ENCODE measurements at regions not wholly inside any gene's neighbourhood (a gene's known extent, or its start where the extent isn't known, plus 50 kb on each side); places are given as distances from the start of the nearest gene placed in this dataset.

DNA sequence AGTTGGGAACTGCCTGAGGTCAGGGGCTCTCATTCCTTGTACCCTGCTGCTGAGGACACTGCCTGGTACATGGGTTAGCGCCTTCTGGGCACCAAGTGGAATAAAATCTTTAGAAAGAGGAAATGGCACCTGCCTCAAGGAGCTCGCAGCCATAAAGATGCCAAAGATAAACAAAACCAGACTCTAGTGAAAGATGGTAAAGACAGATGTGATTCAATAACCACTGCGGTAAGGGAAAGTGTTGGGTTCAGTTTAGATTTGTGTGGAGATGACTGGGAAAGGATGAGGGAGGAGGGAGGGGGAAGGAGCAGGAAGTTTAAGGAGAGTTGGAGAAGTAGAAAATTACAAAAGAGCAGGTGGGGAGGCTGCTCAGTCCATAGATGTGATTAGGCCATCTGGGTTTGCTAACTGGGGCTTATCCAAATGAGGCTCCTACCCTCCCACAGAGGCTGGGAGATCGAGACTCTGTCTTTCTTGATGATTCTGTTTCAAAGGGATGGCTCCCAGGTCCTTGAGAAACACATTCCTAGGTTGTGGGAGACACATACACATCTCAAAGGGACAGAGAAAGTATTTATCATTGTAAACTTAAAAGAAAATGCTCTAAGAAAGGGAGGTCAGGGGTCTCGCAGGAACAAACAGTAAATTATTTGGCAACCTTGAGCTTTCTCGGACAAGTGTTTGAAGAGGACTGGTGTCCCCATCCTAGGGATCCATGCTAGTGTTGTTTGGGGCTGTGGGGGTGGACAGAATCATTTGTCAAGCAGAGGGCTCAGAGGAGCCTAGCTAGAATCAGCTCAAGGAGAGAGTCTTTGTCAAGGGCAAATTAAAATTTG, 65.7 kb upstream of the MORC3 start:
- Histone ChIP-seq H3K9ac (ENCODE audit: insufficient read depth, low read length) (no peak overlapping the region), H2AFZ (ENCODE audit: low read length) (no peak overlapping the region), H3K27me3 (ENCODE audit: control insufficient read depth, insufficient read depth, low read length) (no peaks in the 10 kb centered on the region), H3K79me2 (ENCODE audit: control insufficient read depth, insufficient read depth, low read length) (no peaks in the 10 kb centered on the region), H3K27ac (ENCODE audit: insufficient read depth, low read length) (no peak overlapping the region), H3K36me3 (ENCODE audit: control insufficient read depth, insufficient read depth, low read length) (peaks cover 2% of the 10 kb centered on the region), H4K20me1 (ENCODE audit: control insufficient read depth, extremely low read depth, insufficient read depth, low read length) (no peaks in the 10 kb centered on the region), H3K4me1 (ENCODE audit: control insufficient read depth, extremely low read depth, insufficient read depth, low read length) (no peaks in the 10 kb centered on the region), H3K4me2 (ENCODE audit: extremely low read depth, insufficient read depth, low read length) (no peak overlapping the region), H3K4me3 (replicated peaks in 1 of 4; ENCODE audit: control extremely low read depth in 1 of 4, insufficient read depth in 1 of 4, low read depth in 3 of 4, low read length in 4 of 4) (no peak overlapping the region), H3K9me3 (ENCODE audit: control insufficient read depth, insufficient read depth, low read depth, low read length) (no peaks in the 10 kb centered on the region)
- no peak for DNase-seq (ENCODE audit: low read depth in 2 of 2)
- TF ChIP-seq EZH2 (IDR thresholded peaks at IDR 0.05; ENCODE audit: low read length, missing control alignments), result no peak
- TF ChIP-seq, protein P1, sequence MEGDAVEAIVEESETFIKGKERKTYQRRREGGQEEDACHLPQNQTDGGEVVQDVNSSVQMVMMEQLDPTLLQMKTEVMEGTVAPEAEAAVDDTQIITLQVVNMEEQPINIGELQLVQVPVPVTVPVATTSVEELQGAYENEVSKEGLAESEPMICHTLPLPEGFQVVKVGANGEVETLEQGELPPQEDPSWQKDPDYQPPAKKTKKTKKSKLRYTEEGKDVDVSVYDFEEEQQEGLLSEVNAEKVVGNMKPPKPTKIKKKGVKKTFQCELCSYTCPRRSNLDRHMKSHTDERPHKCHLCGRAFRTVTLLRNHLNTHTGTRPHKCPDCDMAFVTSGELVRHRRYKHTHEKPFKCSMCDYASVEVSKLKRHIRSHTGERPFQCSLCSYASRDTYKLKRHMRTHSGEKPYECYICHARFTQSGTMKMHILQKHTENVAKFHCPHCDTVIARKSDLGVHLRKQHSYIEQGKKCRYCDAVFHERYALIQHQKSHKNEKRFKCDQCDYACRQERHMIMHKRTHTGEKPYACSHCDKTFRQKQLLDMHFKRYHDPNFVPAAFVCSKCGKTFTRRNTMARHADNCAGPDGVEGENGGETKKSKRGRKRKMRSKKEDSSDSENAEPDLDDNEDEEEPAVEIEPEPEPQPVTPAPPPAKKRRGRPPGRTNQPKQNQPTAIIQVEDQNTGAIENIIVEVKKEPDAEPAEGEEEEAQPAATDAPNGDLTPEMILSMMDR (conservative IDR thresholded peaks at IDR 0.05 in 1 of 2, IDR thresholded peaks at IDR 0.05 in 1 of 2; ENCODE audit: low read depth in 1 of 2, low read length in 2 of 2), result no peak

DNA sequence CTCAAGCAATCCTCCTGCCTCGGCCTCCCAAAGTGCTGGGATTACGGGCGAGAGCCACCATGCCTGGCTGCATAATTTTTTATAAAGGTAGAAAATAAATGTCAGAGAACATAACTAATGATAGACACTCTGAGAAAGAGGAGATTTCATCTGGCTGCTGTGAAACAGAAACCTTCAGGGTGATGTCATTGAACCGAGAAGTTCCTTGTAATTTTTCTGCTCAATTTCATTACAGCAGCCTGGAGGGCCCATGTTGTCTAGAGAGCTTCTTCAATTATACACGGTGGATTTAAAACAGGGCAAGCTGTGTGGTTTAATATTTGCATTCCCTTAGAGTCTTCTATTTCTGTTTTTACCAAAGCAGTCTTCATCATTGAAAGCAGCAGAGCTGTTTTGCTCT, 64.3 kb upstream of the MORC3 start:
- Histone ChIP-seq H3K36me3 (ENCODE audit: control insufficient read depth, insufficient read depth, low read length) (peaks cover 2% of the 10 kb centered on the region), H3K27ac (ENCODE audit: insufficient read depth, low read length) (no peak overlapping the region), H2AFZ (ENCODE audit: low read length) (no peak overlapping the region), H4K20me1 (ENCODE audit: control insufficient read depth, extremely low read depth, insufficient read depth, low read length) (no peaks in the 10 kb centered on the region), H3K4me3 (replicated peaks in 1 of 4; ENCODE audit: control extremely low read depth in 1 of 4, insufficient read depth in 1 of 4, low read depth in 3 of 4, low read length in 4 of 4) (no peak overlapping the region), H3K9me3 (ENCODE audit: control insufficient read depth, insufficient read depth, low read depth, low read length) (no peaks in the 10 kb centered on the region), H3K27me3 (ENCODE audit: control insufficient read depth, insufficient read depth, low read length) (no peaks in the 10 kb centered on the region), H3K4me1 (ENCODE audit: control insufficient read depth, extremely low read depth, insufficient read depth, low read length) (no peaks in the 10 kb centered on the region), H3K79me2 (ENCODE audit: control insufficient read depth, insufficient read depth, low read length) (no peaks in the 10 kb centered on the region), H3K9ac (ENCODE audit: insufficient read depth, low read length) (no peak overlapping the region), H3K4me2 (ENCODE audit: extremely low read depth, insufficient read depth, low read length) (no peak overlapping the region)
- TF ChIP-seq, protein P1 (conservative IDR thresholded peaks at IDR 0.05 in 1 of 2, IDR thresholded peaks at IDR 0.05 in 1 of 2; ENCODE audit: low read depth in 1 of 2, low read length in 2 of 2), result no peak
- no peak for TF ChIP-seq EZH2 (IDR thresholded peaks at IDR 0.05; ENCODE audit: low read length, missing control alignments)
- no peak for DNase-seq (ENCODE audit: low read depth in 2 of 2)

DNA sequence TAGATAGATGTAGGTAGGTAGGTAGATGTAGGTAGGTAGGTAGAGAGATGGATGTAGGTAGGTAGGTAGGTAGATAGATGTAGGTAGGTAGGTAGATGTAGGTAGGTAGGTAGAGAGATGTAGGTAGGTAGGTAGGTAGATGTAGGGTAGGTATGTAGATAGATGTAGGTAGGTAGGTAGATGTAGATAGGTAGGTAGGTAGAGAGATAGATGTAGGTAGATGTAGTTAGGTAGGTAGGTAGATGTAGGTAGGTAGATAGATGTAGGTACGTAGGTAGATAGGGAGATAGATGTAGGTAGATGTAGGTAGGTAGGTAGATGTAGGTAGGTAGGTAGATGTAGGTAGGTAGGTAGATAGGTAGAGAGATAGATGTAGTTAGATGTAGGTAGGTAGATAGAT, 62.3 kb upstream of the MORC3 start:
- no peak overlapping the region for H3K27ac ChIP-seq (ENCODE audit: insufficient read depth, low read length)
- peaks cover 2% of the 10 kb centered on the region for H3K36me3 ChIP-seq (ENCODE audit: control insufficient read depth, insufficient read depth, low read length)
- no peak overlapping the region for H3K4me3 ChIP-seq (replicated peaks in 1 of 4; ENCODE audit: control extremely low read depth in 1 of 4, insufficient read depth in 1 of 4, low read depth in 3 of 4, low read length in 4 of 4)
- TF ChIP-seq, protein P1 (conservative IDR thresholded peaks at IDR 0.05 in 1 of 2, IDR thresholded peaks at IDR 0.05 in 1 of 2; ENCODE audit: low read depth in 1 of 2, low read length in 2 of 2), result no peak
- TF ChIP-seq EZH2 (IDR thresholded peaks at IDR 0.05; ENCODE audit: low read length, missing control alignments), result no peak
- H3K79me2 ChIP-seq (ENCODE audit: control insufficient read depth, insufficient read depth, low read length), result no peaks in the 10 kb centered on the region
- no peaks in the 10 kb centered on the region for H4K20me1 ChIP-seq (ENCODE audit: control insufficient read depth, extremely low read depth, insufficient read depth, low read length)
- no peaks in the 10 kb centered on the region for H3K27me3 ChIP-seq (ENCODE audit: control insufficient read depth, insufficient read depth, low read length)
- no peaks in the 10 kb centered on the region for H3K9me3 ChIP-seq (ENCODE audit: control insufficient read depth, insufficient read depth, low read depth, low read length)
- DNase-seq (ENCODE audit: low read depth in 2 of 2), result no peak
- H2AFZ ChIP-seq (ENCODE audit: low read length), result no peak overlapping the region
- no peak overlapping the region for H3K4me2 ChIP-seq (ENCODE audit: extremely low read depth, insufficient read depth, low read length)
- H3K9ac ChIP-seq (ENCODE audit: insufficient read depth, low read length), result no peak overlapping the region
- no peaks in the 10 kb centered on the region for H3K4me1 ChIP-seq (ENCODE audit: control insufficient read depth, extremely low read depth, insufficient read depth, low read length)
